Ishikawa (cell line): ENCODE measurements at regions not wholly inside any gene's neighbourhood (a gene's known extent, or its start where the extent isn't known, plus 50 kb on each side); places are given as distances from the start of the nearest gene placed in this dataset.

ENCODE experiments used
- CEBPB ChIP-seq: IDR thresholded peaks from 2 replicates; pipeline ENCODE4 v1.6.1; 2012
- CREB1 ChIP-seq: IDR thresholded peaks from 2 replicates; pipeline ENCODE4 v1.6.1; 2012; ENCODE audit warnings: low read depth
- EGR1 ChIP-seq: IDR thresholded peaks from 2 replicates; pipeline ENCODE4 v1.6.1; 2012
- EP300 ChIP-seq: IDR thresholded peaks from 2 replicates; pipeline ENCODE4 v1.6.1; 2012; ENCODE audit warnings: borderline replicate concordance
- FOXM1 ChIP-seq: IDR thresholded peaks from 2 replicates; pipeline ENCODE4 v1.6.1; 2012; ENCODE audit warnings: low read depth, borderline replicate concordance
- NFIC ChIP-seq: IDR thresholded peaks from 2 replicates; pipeline ENCODE4 v1.6.1; 2012
- RAD21 ChIP-seq: IDR thresholded peaks from 2 replicates; pipeline ENCODE4 v1.6.1; 2012; ENCODE audit warnings: low read depth
- TAF1 ChIP-seq: IDR thresholded peaks from 2 replicates; pipeline ENCODE4 v1.6.1; 2012; ENCODE audit warnings: low read depth, mild to moderate bottlenecking
- TCF12 ChIP-seq: IDR thresholded peaks from 2 replicates; pipeline ENCODE4 v1.6.1; 2012; ENCODE audit warnings: low read depth
- TEAD4 ChIP-seq: IDR thresholded peaks from 2 replicates; pipeline ENCODE4 v1.6.1; 2012
- USF1 ChIP-seq: IDR thresholded peaks from 2 replicates; pipeline ENCODE4 v1.6.1; 2012
- YY1 ChIP-seq: IDR thresholded peaks from 2 replicates; pipeline ENCODE4 v1.6.1; 2012; ENCODE audit warnings: low read depth
- ZBTB7A ChIP-seq: IDR thresholded peaks from 2 replicates; pipeline ENCODE4 v1.6.1; 2012; ENCODE audit warnings: low read depth
- TF ChIP-seq, protein P1 (sequence below): IDR thresholded peaks from 2 replicates; pipeline ENCODE4 v1.6.1; 2012; ENCODE audit warnings: low read depth, mild to moderate bottlenecking
- TF ChIP-seq, protein P2 (sequence below): IDR thresholded peaks from 2 replicates; pipeline ENCODE4 v1.6.1; 2012

- no peak for TF ChIP-seq USF1
- no peak for TF ChIP-seq EGR1
- TF ChIP-seq, protein P1, sequence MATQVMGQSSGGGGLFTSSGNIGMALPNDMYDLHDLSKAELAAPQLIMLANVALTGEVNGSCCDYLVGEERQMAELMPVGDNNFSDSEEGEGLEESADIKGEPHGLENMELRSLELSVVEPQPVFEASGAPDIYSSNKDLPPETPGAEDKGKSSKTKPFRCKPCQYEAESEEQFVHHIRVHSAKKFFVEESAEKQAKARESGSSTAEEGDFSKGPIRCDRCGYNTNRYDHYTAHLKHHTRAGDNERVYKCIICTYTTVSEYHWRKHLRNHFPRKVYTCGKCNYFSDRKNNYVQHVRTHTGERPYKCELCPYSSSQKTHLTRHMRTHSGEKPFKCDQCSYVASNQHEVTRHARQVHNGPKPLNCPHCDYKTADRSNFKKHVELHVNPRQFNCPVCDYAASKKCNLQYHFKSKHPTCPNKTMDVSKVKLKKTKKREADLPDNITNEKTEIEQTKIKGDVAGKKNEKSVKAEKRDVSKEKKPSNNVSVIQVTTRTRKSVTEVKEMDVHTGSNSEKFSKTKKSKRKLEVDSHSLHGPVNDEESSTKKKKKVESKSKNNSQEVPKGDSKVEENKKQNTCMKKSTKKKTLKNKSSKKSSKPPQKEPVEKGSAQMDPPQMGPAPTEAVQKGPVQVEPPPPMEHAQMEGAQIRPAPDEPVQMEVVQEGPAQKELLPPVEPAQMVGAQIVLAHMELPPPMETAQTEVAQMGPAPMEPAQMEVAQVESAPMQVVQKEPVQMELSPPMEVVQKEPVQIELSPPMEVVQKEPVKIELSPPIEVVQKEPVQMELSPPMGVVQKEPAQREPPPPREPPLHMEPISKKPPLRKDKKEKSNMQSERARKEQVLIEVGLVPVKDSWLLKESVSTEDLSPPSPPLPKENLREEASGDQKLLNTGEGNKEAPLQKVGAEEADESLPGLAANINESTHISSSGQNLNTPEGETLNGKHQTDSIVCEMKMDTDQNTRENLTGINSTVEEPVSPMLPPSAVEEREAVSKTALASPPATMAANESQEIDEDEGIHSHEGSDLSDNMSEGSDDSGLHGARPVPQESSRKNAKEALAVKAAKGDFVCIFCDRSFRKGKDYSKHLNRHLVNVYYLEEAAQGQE, result no peak
- no peak for TF ChIP-seq TEAD4
- TF ChIP-seq TCF12, result no peak
- no peak for TF ChIP-seq EP300
- no peak for TF ChIP-seq FOXM1
- TF ChIP-seq RAD21, result no peak
- no peak for TF ChIP-seq YY1
- no peak for TF ChIP-seq CREB1
- TF ChIP-seq ZBTB7A, result no peak
- TF ChIP-seq NFIC, result no peak
- TF ChIP-seq TAF1, result no peak
- TF ChIP-seq, protein P2, sequence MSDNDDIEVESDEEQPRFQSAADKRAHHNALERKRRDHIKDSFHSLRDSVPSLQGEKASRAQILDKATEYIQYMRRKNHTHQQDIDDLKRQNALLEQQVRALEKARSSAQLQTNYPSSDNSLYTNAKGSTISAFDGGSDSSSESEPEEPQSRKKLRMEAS, result no peak
- no peak for TF ChIP-seq CEBPB
Observed at GRCh38 chr14:104486222-104486923, 93.2 kb upstream of the C14orf180 start.

DNA sequence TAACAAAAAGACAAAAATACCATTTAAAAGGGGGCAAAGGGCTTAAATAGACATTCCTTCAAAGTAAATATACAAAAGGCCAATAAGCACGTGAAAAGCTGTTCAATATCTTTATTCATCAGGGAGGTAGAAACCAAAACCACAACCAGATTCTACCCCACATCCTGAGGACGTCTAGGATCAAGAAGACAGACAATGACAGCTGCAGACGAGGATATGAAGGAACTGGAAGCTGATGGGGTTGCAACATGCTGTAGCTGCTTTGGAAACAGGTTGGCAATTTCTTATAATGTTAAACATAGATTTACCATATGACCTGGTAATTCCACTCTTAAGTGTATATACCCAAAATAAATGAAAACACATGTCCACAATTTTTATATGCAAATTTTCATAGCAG lies 85.1 kb upstream of the C14orf180 start:
- no peak for TF ChIP-seq TEAD4
- TF ChIP-seq CREB1, result no peak
- TF ChIP-seq, protein P1, result no peak
- no peak for TF ChIP-seq RAD21
- TF ChIP-seq TAF1, result no peak

- TF ChIP-seq USF1 (no peak), TEAD4 (no peak), TCF12 (no peak), TAF1 (no peak), NFIC (no peak), EGR1 (no peak), CREB1 (no peak), CEBPB (no peak)
- TF ChIP-seq, protein P1, result no peak
- TF ChIP-seq, protein P2, result no peak
Observed at GRCh38 chr14:104496095-104496494, 83.5 kb upstream of the C14orf180 start.

DNA sequence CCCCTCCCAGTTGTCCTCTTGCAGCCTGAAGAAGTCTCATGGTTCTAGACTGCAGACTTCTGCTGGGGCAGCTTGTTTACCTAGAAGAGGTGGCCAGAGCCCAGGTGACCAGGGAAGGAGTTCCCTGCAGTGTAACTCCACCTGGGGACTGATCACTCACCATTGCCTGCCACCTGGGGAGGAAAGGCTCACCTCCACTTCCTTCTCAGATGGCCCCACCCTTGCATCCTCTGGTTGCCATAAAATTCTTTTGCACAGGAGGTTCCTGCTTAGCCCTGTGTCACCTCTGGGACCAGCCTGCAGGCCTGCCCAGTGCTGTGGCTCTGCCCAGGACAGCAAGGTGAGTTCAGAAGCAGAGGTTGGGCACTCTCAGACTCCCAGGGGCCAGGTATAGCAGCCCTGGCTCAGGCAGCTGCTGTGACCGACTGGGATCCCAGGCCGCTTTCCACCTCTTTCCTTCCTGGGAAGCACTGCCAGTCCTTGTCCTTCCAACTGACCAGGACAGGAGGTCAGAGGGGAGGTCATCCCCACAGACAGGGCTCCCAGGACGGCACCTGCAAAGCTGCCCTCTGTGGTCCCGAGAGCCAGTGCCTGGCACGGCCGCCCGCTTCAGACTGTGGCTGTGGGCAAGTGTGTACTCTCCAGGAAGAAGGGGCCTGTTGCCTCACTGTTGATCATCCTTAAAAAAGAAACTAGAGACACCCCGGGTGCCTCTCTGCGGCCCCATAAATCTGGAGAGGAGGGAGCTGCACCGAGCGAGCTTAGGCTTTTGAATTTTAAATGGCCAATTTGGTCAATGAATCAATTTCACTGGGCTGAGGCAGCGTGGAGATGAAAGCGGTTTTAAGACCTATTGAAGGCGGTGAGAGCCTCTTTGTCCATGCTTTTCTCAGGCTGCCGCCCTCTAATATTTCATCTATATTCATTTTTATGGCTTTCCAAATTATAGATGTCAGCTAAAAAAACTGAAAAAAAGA lies 79.5 kb upstream of the C14orf180 start:
- TF ChIP-seq TEAD4, result no peak
- no peak for TF ChIP-seq TAF1
- no peak for TF ChIP-seq EP300
- TF ChIP-seq USF1, result no peak
- TF ChIP-seq, protein P2, result no peak
